ENCODE measurements at regions not wholly inside any gene's neighbourhood (a gene's known extent, or its start where the extent isn't known, plus 50 kb on each side); places are given as distances from the start of the nearest gene placed in this dataset.

- no peak for DNase-seq (ENCODE audit: low read depth)
These were observed 196.7 kb upstream of the FOXF1 start for GRCh38 chr16:86313631-86314030.

GRCh38 chr16:86314402-86315025 lies 195.8 kb upstream of the FOXF1 start:
- DNase-seq (ENCODE audit: low read depth) = no peak

GRCh38 chr16:86316967-86317812 lies 193.1 kb upstream of the FOXF1 start:
- no peak for DNase-seq (ENCODE audit: low read depth)

- no peak for DNase-seq (ENCODE audit: low read depth)
These were observed 192.3 kb upstream of the FOXF1 start for GRCh38 chr16:86317813-86318650.

- DNase-seq (ENCODE audit: low read depth) = no peak
These were observed 190.6 kb upstream of the FOXF1 start for GRCh38 chr16:86319585-86320236.

- DNase-seq (ENCODE audit: low read depth) = no peak
These were observed 190.1 kb upstream of the FOXF1 start for GRCh38 chr16:86320237-86320595.

GRCh38 chr16:86321491-86321890 lies 188.8 kb upstream of the FOXF1 start:
- no peak for DNase-seq (ENCODE audit: low read depth)

GRCh38 chr16:86322283-86322682 lies 188.0 kb upstream of the FOXF1 start:
- no peak for DNase-seq (ENCODE audit: low read depth)

GRCh38 chr16:86322806-86323205 lies 187.5 kb upstream of the FOXF1 start:
- no peak for DNase-seq (ENCODE audit: low read depth)

- no peak for DNase-seq (ENCODE audit: low read depth)
These were observed 186.0 kb upstream of the FOXF1 start for GRCh38 chr16:86324320-86324719.

- DNase-seq (ENCODE audit: low read depth) = no peak
These were observed 185.0 kb upstream of the FOXF1 start for GRCh38 chr16:86325360-86325759.

GRCh38 chr16:86325895-86326294 lies 184.4 kb upstream of the FOXF1 start:
- no peak for DNase-seq (ENCODE audit: low read depth)

- DNase-seq (ENCODE audit: low read depth) = no peak
These were observed 183.0 kb upstream of the FOXF1 start for GRCh38 chr16:86327321-86327720.

- DNase-seq (ENCODE audit: low read depth) = no peak
These were observed 179.4 kb upstream of the FOXF1 start for GRCh38 chr16:86330906-86331305.

GRCh38 chr16:86334079-86334635 lies 176.2 kb upstream of the FOXF1 start:
- DNase-seq (ENCODE audit: low read depth) = no peak

- no peak for DNase-seq (ENCODE audit: low read depth)
These were observed 174.8 kb upstream of the FOXF1 start for GRCh38 chr16:86335266-86336172.

GRCh38 chr16:86337138-86337537 lies 173.2 kb upstream of the FOXF1 start:
- DNase-seq (ENCODE audit: low read depth) = no peak

GRCh38 chr16:86337581-86338402 lies 172.5 kb upstream of the FOXF1 start:
- DNase-seq (ENCODE audit: low read depth) = no peak

GRCh38 chr16:86338403-86339115 lies 171.8 kb upstream of the FOXF1 start:
- DNase-seq (ENCODE audit: low read depth) = no peak
